ENCODE measurements at regions not wholly inside any gene's neighbourhood (a gene's known extent, or its start where the extent isn't known, plus 50 kb on each side); places are given as distances from the start of the nearest gene placed in this dataset.

GRCh38 chr20:40073535-40074111 is 615.4 kb downstream of the MAFB start:
- Mint-ChIP-seq H3K36me3 (ENCODE audit: unreplicated experiment) (peaks cover under 1% of the 10 kb centered on the region), H3K27me3 (ENCODE audit: unreplicated experiment) (no peaks in the 10 kb centered on the region), H3K27ac (ENCODE audit: unreplicated experiment) (no peak overlapping the region), H3K4me1 (ENCODE audit: low read depth, unreplicated experiment) (no peaks in the 10 kb centered on the region), H3K9me3 (ENCODE audit: unreplicated experiment) (peaks cover 2% of the 10 kb centered on the region), H3K4me3 (ENCODE audit: unreplicated experiment) (no peak overlapping the region)
- no peak for DNase-seq
- TF ChIP-seq CTCF (IDR thresholded peaks at IDR 0.05; ENCODE audit: partially characterized antibody, unreplicated experiment): no peak

GRCh38 chr20:40072907-40073306 is 616.1 kb downstream of the MAFB start:
- no peak for TF ChIP-seq CTCF (IDR thresholded peaks at IDR 0.05; ENCODE audit: partially characterized antibody, unreplicated experiment)
- no peak for DNase-seq
- Mint-ChIP-seq H3K27ac (ENCODE audit: unreplicated experiment) (no peak overlapping the region), H3K27me3 (ENCODE audit: unreplicated experiment) (no peaks in the 10 kb centered on the region), H3K9me3 (ENCODE audit: unreplicated experiment) (peaks cover 2% of the 10 kb centered on the region), H3K36me3 (ENCODE audit: unreplicated experiment) (peaks cover 7% of the 10 kb centered on the region), H3K4me1 (ENCODE audit: low read depth, unreplicated experiment) (no peaks in the 10 kb centered on the region), H3K4me3 (ENCODE audit: unreplicated experiment) (no peak overlapping the region)

GRCh38 chr20:40056171-40056570 is 632.9 kb downstream of the MAFB start:
- Mint-ChIP-seq H3K9me3 (ENCODE audit: unreplicated experiment) (no peaks in the 10 kb centered on the region), H3K4me3 (ENCODE audit: unreplicated experiment) (no peak overlapping the region), H3K27ac (ENCODE audit: unreplicated experiment) (no peak overlapping the region), H3K36me3 (ENCODE audit: unreplicated experiment) (peaks cover 15% of the 10 kb centered on the region), H3K27me3 (ENCODE audit: unreplicated experiment) (peaks cover 1% of the 10 kb centered on the region), H3K4me1 (ENCODE audit: low read depth, unreplicated experiment) (no peaks in the 10 kb centered on the region)
- TF ChIP-seq CTCF (IDR thresholded peaks at IDR 0.05; ENCODE audit: partially characterized antibody, unreplicated experiment): no peak
- no peak for DNase-seq

- Mint-ChIP-seq H3K27me3 (ENCODE audit: unreplicated experiment) (peaks cover 1% of the 10 kb centered on the region), H3K4me1 (ENCODE audit: low read depth, unreplicated experiment) (no peaks in the 10 kb centered on the region), H3K27ac (ENCODE audit: unreplicated experiment) (no peak overlapping the region), H3K4me3 (ENCODE audit: unreplicated experiment) (no peak overlapping the region), H3K9me3 (ENCODE audit: unreplicated experiment) (no peaks in the 10 kb centered on the region), H3K36me3 (ENCODE audit: unreplicated experiment) (peaks cover 14% of the 10 kb centered on the region)
- no peak for DNase-seq
- TF ChIP-seq CTCF (IDR thresholded peaks at IDR 0.05; ENCODE audit: partially characterized antibody, unreplicated experiment): no peak
Observed at GRCh38 chr20:40055711-40056110, 633.3 kb downstream of the MAFB start.

- Mint-ChIP-seq H3K27ac (ENCODE audit: unreplicated experiment) (no peak overlapping the region), H3K4me3 (ENCODE audit: unreplicated experiment) (no peak overlapping the region), H3K27me3 (ENCODE audit: unreplicated experiment) (no peaks in the 10 kb centered on the region), H3K9me3 (ENCODE audit: unreplicated experiment) (no peaks in the 10 kb centered on the region), H3K36me3 (ENCODE audit: unreplicated experiment) (peaks cover 4% of the 10 kb centered on the region), H3K4me1 (ENCODE audit: low read depth, unreplicated experiment) (no peaks in the 10 kb centered on the region)
- no peak for DNase-seq
- TF ChIP-seq CTCF (IDR thresholded peaks at IDR 0.05; ENCODE audit: partially characterized antibody, unreplicated experiment): no peak
Observed at GRCh38 chr20:40054311-40054710, 634.7 kb downstream of the MAFB start.

Measured in glutamatergic neuron (in vitro differentiated cells).